H1 (cell line): ENCODE measurements at regions not wholly inside any gene's neighbourhood (a gene's known extent, or its start where the extent isn't known, plus 50 kb on each side); places are given as distances from the start of the nearest gene placed in this dataset.

Experiments
- CTCF ChIA-PET: fragments of 300-600 bp; sonication (Branson Sonifier 250); formaldehyde crosslinking; loops from one replicate; lab custom pipeline; 2021; ENCODE audit not compliant: partially characterized antibody; lab: Charles Lee
- POLR2A ChIA-PET: fragments of 300-600 bp; sonication (Branson Sonifier 250); formaldehyde crosslinking; loops from one replicate; lab custom pipeline; 2021; ENCODE audit warnings: inconsistent platforms; ENCODE audit not compliant: partially characterized antibody; lab: Charles Lee
- DNase-seq, 2 experiments: peaks; one replicate each; pipeline versions ENCODE4 v3.0.0 to v3.0.0-alpha.2; 2010 to 2022; ENCODE audit warnings: low spot score in 2 of 2, low read depth in 1 of 2, mixed read lengths in 1 of 2
- FAIRE-seq: peaks from 2 replicates; lab custom pipeline; 2011; peaks lifted over from hg19 to GRCh38; lab: Jason Lieb, UNC
- H2AFZ ChIP-seq: 2 replicates; pipeline ENCODE4 v1.8.1; 2012; ENCODE audit warnings: low read length, inconsistent platforms
- H2AK5ac ChIP-seq: 2 replicates; pipeline ENCODE4 v1.6.1; 2013; ENCODE audit warnings: low read depth, low read length
- H2BK120ac ChIP-seq: replicated peaks from 2 replicates; pipeline ENCODE3; 2013; ENCODE audit warnings: low read depth, low read length, inconsistent platforms
- H2BK12ac ChIP-seq: 2 replicates; pipeline ENCODE4 v1.6.1; 2013; ENCODE audit warnings: low read depth, low read length
- H2BK15ac ChIP-seq: 2 replicates; pipeline ENCODE4 v1.6.1; 2013; ENCODE audit warnings: low read length
- H2BK20ac ChIP-seq: 2 replicates; pipeline ENCODE4 v1.6.1; 2013; ENCODE audit warnings: low read length
- H2BK5ac ChIP-seq: 2 replicates; pipeline ENCODE4 v1.6.1; 2013; ENCODE audit warnings: low read depth, low read length
- H3K14ac ChIP-seq: 2 replicates; pipeline ENCODE4 v1.6.1; 2013; ENCODE audit warnings: inconsistent platforms; ENCODE audit not compliant: insufficient read length
- H3K18ac ChIP-seq: 2 replicates; pipeline ENCODE4 v1.6.1; 2013; ENCODE audit warnings: low read length; ENCODE audit errors: extremely low read depth
- H3K23ac ChIP-seq: 2 replicates; pipeline ENCODE4 v1.6.1; 2013; ENCODE audit warnings: inconsistent platforms; ENCODE audit not compliant: insufficient read length
- H3K23me2 ChIP-seq: 2 replicates; pipeline ENCODE4 v1.6.1; 2013; ENCODE audit warnings: low read depth, low read length
- H3K27ac ChIP-seq: 2 replicates; pipeline ENCODE4 v1.6.1; 2011; ENCODE audit warnings: low read depth, low read length, inconsistent platforms
- H3K27me3 ChIP-seq, 4 experiments: replicated peaks in 1 of 4; 1 replicate in 1 of 4; 2 replicates in 3 of 4; pipeline versions ENCODE4 v1.6.1 to v1.8.1; 2011 to 2013; ENCODE audit warnings: low read length in 3 of 4, mild to moderate bottlenecking in 3 of 4, inconsistent platforms in 2 of 4, mixed read lengths in 2 of 4, moderate library complexity in 1 of 4; ENCODE audit not compliant: control insufficient read depth in 3 of 4, insufficient read depth in 3 of 4; ENCODE audit errors: extremely low read depth in 1 of 4
- H3K36me3 ChIP-seq, 4 experiments: 2 replicates each; pipeline versions ENCODE4 v1.6.1 to v1.8.1; 2011 to 2013; ENCODE audit warnings: mild to moderate bottlenecking in 4 of 4, low read length in 3 of 4, moderate library complexity in 2 of 4, control low read depth in 1 of 4, inconsistent platforms in 1 of 4; ENCODE audit not compliant: insufficient read depth in 4 of 4, control insufficient read depth in 2 of 4
- H3K4ac ChIP-seq: replicated peaks from 2 replicates; pipeline ENCODE3; 2013; ENCODE audit warnings: low read length, low read depth, mixed read lengths, inconsistent platforms; ENCODE audit not compliant: insufficient read length
- H3K4me1 ChIP-seq, 4 experiments: replicated peaks in 1 of 4; 1 replicate in 1 of 4; 2 replicates in 3 of 4; pipeline versions ENCODE4 v1.6.1 to v1.8.1; 2011 to 2013; ENCODE audit warnings: low read length in 3 of 4, inconsistent platforms in 2 of 4, mixed read lengths in 1 of 4; ENCODE audit not compliant: insufficient read depth in 4 of 4, control insufficient read depth in 3 of 4
- H3K4me2 ChIP-seq, 2 experiments: 2 replicates each; pipeline versions ENCODE4 v1.6.1 to v1.8.1; 2011 to 2013; ENCODE audit warnings: low read depth in 2 of 2, low read length in 2 of 2, control low read depth in 1 of 2, inconsistent platforms in 1 of 2, mild to moderate bottlenecking in 1 of 2; ENCODE audit not compliant: insufficient read depth in 1 of 2
- H3K4me3 ChIP-seq, 4 experiments: fragments of 200-600, 300-600 bp in 1 of 4; sonication (generic), shearing (Covaris generic), sonication (Bioruptor Twin) in 1 of 4; 2 replicates each; pipeline versions ENCODE4 v1.5.1 to v1.8.1; 2011 to 2016; ENCODE audit warnings: low read length in 4 of 4, low read depth in 3 of 4, control low read depth in 2 of 4, inconsistent platforms in 2 of 4, mild to moderate bottlenecking in 2 of 4, mixed read lengths in 1 of 4, moderate library complexity in 1 of 4; ENCODE audit not compliant: insufficient read depth in 2 of 4; ENCODE audit errors: extremely low read depth in 1 of 4
- H3K56ac ChIP-seq: replicated peaks from 2 replicates; pipeline ENCODE3; 2013; ENCODE audit warnings: low read depth, mild to moderate bottlenecking, mixed read lengths, low read length, inconsistent platforms; ENCODE audit not compliant: insufficient read length
- H3K79me1 ChIP-seq: 2 replicates; pipeline ENCODE4 v1.6.1; 2013; ENCODE audit warnings: low read depth, low read length, control low read depth
- H3K79me2 ChIP-seq, 2 experiments: 2 replicates each; pipeline versions ENCODE4 v1.6.1 to v1.8.1; 2012 to 2013; ENCODE audit warnings: low read length in 2 of 2, mild to moderate bottlenecking in 2 of 2, inconsistent platforms in 1 of 2; ENCODE audit not compliant: insufficient read depth in 2 of 2, control insufficient read depth in 1 of 2
- H3K9ac ChIP-seq, 4 experiments: replicated peaks in 1 of 4; 1 replicate in 1 of 4; 2 replicates in 3 of 4; pipeline versions ENCODE4 v1.6.1 to v1.8.1; 2011 to 2013; ENCODE audit warnings: low read depth in 3 of 4, low read length in 3 of 4, control low read depth in 2 of 4, mild to moderate bottlenecking in 2 of 4, moderate library complexity in 2 of 4, inconsistent platforms in 1 of 4; ENCODE audit errors: extremely low read depth in 1 of 4
- H3K9me3 ChIP-seq, 2 experiments: 2 replicates each; pipeline versions ENCODE4 v1.6.1 to v1.8.1; 2012 to 2013; ENCODE audit warnings: mild to moderate bottlenecking in 2 of 2, moderate library complexity in 2 of 2, control low read depth in 1 of 2, inconsistent platforms in 1 of 2, low read depth in 1 of 2, low read length in 1 of 2, mixed read lengths in 1 of 2; ENCODE audit not compliant: insufficient read depth in 2 of 2
- H4K20me1 ChIP-seq, 2 experiments: replicated peaks in 1 of 2; 2 replicates each; pipeline versions ENCODE3 to v1.8.1; 2011 to 2013; ENCODE audit warnings: inconsistent platforms in 2 of 2, low read length in 2 of 2, mild to moderate bottlenecking in 1 of 2; ENCODE audit not compliant: insufficient read depth in 2 of 2, control insufficient read depth in 1 of 2
- H4K5ac ChIP-seq: 2 replicates; pipeline ENCODE4 v1.6.1; 2013; ENCODE audit warnings: low read length, low read depth, mixed read lengths, inconsistent platforms; ENCODE audit not compliant: insufficient read length
- H4K8ac ChIP-seq: 2 replicates; pipeline ENCODE4 v1.8.0; 2013; ENCODE audit warnings: mild to moderate bottlenecking, moderate library complexity, low read length, inconsistent platforms; ENCODE audit not compliant: insufficient read depth; ENCODE audit errors: extremely low read depth
- H4K91ac ChIP-seq: replicated peaks from 2 replicates; pipeline ENCODE3; 2013; ENCODE audit warnings: low read length, mixed read lengths, inconsistent platforms; ENCODE audit not compliant: insufficient read length
- GTF2F1 ChIP-seq: IDR thresholded peaks from 2 replicates; pipeline ENCODE4 v1.6.1; 2012; ENCODE audit warnings: low read depth, low read length, improper control_type of control experiment, borderline replicate concordance
- KDM5A ChIP-seq: fragments of 200-600 bp; IDR thresholded peaks from 2 replicates; pipeline ENCODE4 v1.7.1; 2012; ENCODE audit warnings: mild to moderate bottlenecking, low read length, inconsistent platforms, mixed read lengths
- NRF1 ChIP-seq: IDR thresholded peaks from 2 replicates; pipeline ENCODE4 v1.6.1; 2011; ENCODE audit warnings: mild to moderate bottlenecking, low read depth, low read length, improper control_type of control experiment
- SP1 ChIP-seq: IDR thresholded peaks from 2 replicates; pipeline ENCODE4 v1.6.1; 2011; ENCODE audit warnings: low read depth, low read length
- SRF ChIP-seq: IDR thresholded peaks from 2 replicates; pipeline ENCODE4 v1.6.1; 2011; ENCODE audit warnings: mild to moderate bottlenecking, low read depth, low read length, moderate library complexity
- WGBS, 2 experiments: shearing (Covaris generic) in 1 of 2; methylation state at CpG; one replicate each; pipeline versions ENCODE4 v1.1.6 to v1.1.7; 2013 to 2015; ENCODE audit warnings: low lambda C conversion rate in 2 of 2, mixed read lengths in 2 of 2, inconsistent platforms in 1 of 2, low coverage in 1 of 2, missing lambda C conversion rate in 1 of 2; ENCODE audit not compliant: insufficient replicate concordance in 2 of 2, insufficient coverage in 1 of 2, insufficient read length in 1 of 2; ENCODE audit errors: extremely low coverage in 1 of 2, missing lambda C conversion rate in 1 of 2; 5-methylcytosine and 5-hydroxymethylcytosine counted together

DNA sequence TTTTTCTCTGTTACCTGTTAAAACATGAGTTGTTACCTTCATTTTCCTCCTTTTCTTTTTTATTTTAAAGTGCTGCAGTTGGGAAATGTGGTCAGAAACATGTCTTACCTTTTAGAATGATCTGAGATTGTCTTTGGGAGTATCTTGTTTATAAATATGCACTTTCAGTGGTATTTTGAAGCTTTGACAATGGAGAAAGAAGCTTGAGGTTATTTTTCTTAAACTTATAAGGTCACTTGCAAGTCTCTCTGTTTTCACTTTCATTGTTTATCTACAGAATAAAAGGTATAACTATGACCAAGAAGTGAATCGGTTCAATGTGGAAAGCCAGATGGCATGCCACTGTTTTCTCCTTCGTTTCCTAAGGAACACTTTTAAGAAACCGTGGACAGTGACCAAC lies 167.5 kb upstream of the SLC7A11 start:
- Histone ChIP-seq H3K4me3 (no peak overlapping the region), H2BK12ac (no peak overlapping the region), H3K36me3 (no peaks in the 10 kb centered on the region), H3K79me2 (no peaks in the 10 kb centered on the region), H4K91ac (no peak overlapping the region), H3K23me2 (no peaks in the 10 kb centered on the region), H3K18ac (no peak overlapping the region), H2AFZ (no peak overlapping the region; the same call in 1 of the 2 replicates), H3K14ac (no peak overlapping the region), H3K56ac (no peak overlapping the region), H3K9ac (no peak overlapping the region), H4K8ac (no peak overlapping the region), H3K4me2 (no peak overlapping the region), H2BK120ac (no peak overlapping the region), H3K9me3 (no peaks in the 10 kb centered on the region; a peak in 1 of 4 replicates), H2BK20ac (no peak overlapping the region), H4K5ac (no peak overlapping the region), H3K4me1 (no peaks in the 10 kb centered on the region; a peak in 1 of 7 replicates), H3K4ac (no peak overlapping the region), H3K27ac (no peak overlapping the region), H3K23ac (no peak overlapping the region), H3K27me3 (no peaks in the 10 kb centered on the region; a peak in 1 of 7 replicates), H2BK15ac (no peak overlapping the region), H2AK5ac (no peak overlapping the region), H2BK5ac (no peak overlapping the region), H3K79me1 (no peaks in the 10 kb centered on the region), H4K20me1 (no peaks in the 10 kb centered on the region)
- TF ChIP-seq GTF2F1, result no peak
- TF ChIP-seq SP1, result no peak
- TF ChIP-seq NRF1, result no peak
- TF ChIP-seq SRF, result no peak
- TF ChIP-seq KDM5A, result no peak
- 89% methylated on average over 3 of the region's 3 CpGs; no CpG with 5 or more reads in 1 of the 2 experiments for WGBS, 2 experiments
- POLR2A ChIA-PET, result no interaction called here
- CTCF ChIA-PET, result no interaction called here
- FAIRE-seq, result no peak
- DNase-seq, result no peak
